ENCODE measurements at regions not wholly inside any gene's neighbourhood (a gene's known extent, or its start where the extent isn't known, plus 50 kb on each side); places are given as distances from the start of the nearest gene placed in this dataset.
A peak's percentile ranks its signal among the peaks of the same experiment; 100 is the strongest.

- TF ChIP-seq THRB (CRISPR knock-in tag; conservative IDR thresholded peaks at IDR 0.05) = no peak
- TF ChIP-seq STAG1 (CRISPR knock-in tag; IDR thresholded peaks at IDR 0.05; ENCODE audit: borderline replicate concordance) = peak; percentile 63; the same call in 1 of the 2 replicates
- TF ChIP-seq ZNF277 (CRISPR knock-in tag; IDR thresholded peaks at IDR 0.05; ENCODE audit: borderline replicate concordance) = no peak
- TF ChIP-seq RAD21 (CRISPR knock-in tag; conservative IDR thresholded peaks at IDR 0.05 in 1 of 2, IDR thresholded peaks at IDR 0.05 in 1 of 2) = peak; percentile 93 to 95
- peak; percentile 12 for TF ChIP-seq HDAC3 (IDR thresholded peaks at IDR 0.05; ENCODE audit: borderline replicate concordance, partially characterized antibody)
- TF ChIP-seq ZBED1 (IDR thresholded peaks at IDR 0.05) = no peak
- no peak for TF ChIP-seq GATA2 (CRISPR knock-in tag; IDR thresholded peaks at IDR 0.05)
- 0 out of 2 replicates have a peak, but pooled peaks have one; percentile 32 for TF ChIP-seq RB1 (IDR thresholded peaks at IDR 0.05; ENCODE audit: low read depth)
- TF ChIP-seq ZBTB7A (IDR thresholded peaks at IDR 0.05; ENCODE audit: borderline replicate concordance, control insufficient read depth, low read depth, low read length) = no peak
- peak; percentile 81 for TF ChIP-seq REST (IDR thresholded peaks at IDR 0.05; ENCODE audit: borderline replicate concordance)
- no peak for TF ChIP-seq REST (CRISPR knock-in tag; IDR thresholded peaks at IDR 0.05; ENCODE audit: low read depth)
- no peak for TF ChIP-seq ZNF764 (CRISPR knock-in tag; IDR thresholded peaks at IDR 0.05; ENCODE audit: low read depth)
- no peak for TF ChIP-seq BRCA1 (IDR thresholded peaks at IDR 0.05)
- TF ChIP-seq BRCA1 (CRISPR knock-in tag; IDR thresholded peaks at IDR 0.05) = no peak
- TF ChIP-seq FOXK1 (CRISPR knock-in tag; IDR thresholded peaks at IDR 0.05; ENCODE audit: borderline replicate concordance) = no peak
These were observed 49.6 kb upstream of the ITSN2 start (continued) for GRCh38 chr2:24409700-24410556.

Measured in K562 (cell line).